Islet precursor cell (in vitro differentiated cells): ENCODE measurements at regions not wholly inside any gene's neighbourhood (a gene's known extent, or its start where the extent isn't known, plus 50 kb on each side); places are given as distances from the start of the nearest gene placed in this dataset.
"Not testable (repeated sequence)": the region's sequence is repeated elsewhere in the genome, so short reads cannot be mapped to it uniquely, and the experiment has no call there.

Experiments
- DNase-seq: peaks from one replicate; pipeline ENCODE4 v3.0.0-alpha.2; 2018

GRCh38 chr2:66240286-66240685, 194.6 kb upstream of the MEIS1 start:
- no peak for DNase-seq

GRCh38 chr2:66239655-66240054, 195.3 kb upstream of the MEIS1 start:
- no peak for DNase-seq

- DNase-seq: no peak
These were observed 197.0 kb upstream of the MEIS1 start for GRCh38 chr2:66237803-66238379.

- DNase-seq: peak; percentile 71
These were observed 197.8 kb upstream of the MEIS1 start for GRCh38 chr2:66236816-66237802.

GRCh38 chr2:66236067-66236685, 198.7 kb upstream of the MEIS1 start:
- no peak for DNase-seq

- DNase-seq: no peak
These were observed 199.5 kb upstream of the MEIS1 start for GRCh38 chr2:66235428-66235827.

GRCh38 chr2:66233981-66234380, 200.9 kb upstream of the MEIS1 start:
- peak; percentile 56 for DNase-seq

GRCh38 chr2:66228128-66228547, 206.8 kb upstream of the MEIS1 start:
- DNase-seq: no peak

- no peak for DNase-seq
These were observed 217.8 kb upstream of the MEIS1 start for GRCh38 chr2:66217039-66217585.

- DNase-seq: no peak
These were observed 222.2 kb upstream of the MEIS1 start for GRCh38 chr2:66212749-66213148.

GRCh38 chr2:66202586-66202985, 232.3 kb upstream of the MEIS1 start:
- DNase-seq: no peak

- no peak for DNase-seq
These were observed 233.7 kb upstream of the MEIS1 start for GRCh38 chr2:66201242-66201641.

- no peak for DNase-seq
These were observed 236.1 kb upstream of the MEIS1 start for GRCh38 chr2:66198873-66199272.

GRCh38 chr2:66192888-66193287, 242.0 kb upstream of the MEIS1 start:
- no peak for DNase-seq

- DNase-seq: no peak
These were observed 243.6 kb upstream of the MEIS1 start for GRCh38 chr2:66191311-66191710.

- no peak for DNase-seq
These were observed 245.4 kb upstream of the MEIS1 start for GRCh38 chr2:66189553-66189952.

GRCh38 chr2:66186537-66186936, 248.4 kb upstream of the MEIS1 start:
- no peak for DNase-seq

- no peak for DNase-seq
These were observed 249.3 kb upstream of the MEIS1 start for GRCh38 chr2:66185497-66186054.

GRCh38 chr2:66177128-66177796, 257.7 kb upstream of the MEIS1 start:
- not testable (repeated sequence) for DNase-seq

GRCh38 chr2:66174491-66174890, 260.4 kb upstream of the MEIS1 start:
- DNase-seq: no peak

GRCh38 chr2:66173645-66174044, 261.3 kb upstream of the MEIS1 start:
- DNase-seq: no peak

- DNase-seq: peak; percentile 57
These were observed 263.4 kb upstream of the MEIS1 start for GRCh38 chr2:66171530-66171929.
